GM19438 (cell line): ENCODE measurements at regions not wholly inside any gene's neighbourhood (a gene's known extent, or its start where the extent isn't known, plus 50 kb on each side); places are given as distances from the start of the nearest gene placed in this dataset.
"Not testable (repeated sequence)": the region's sequence is repeated elsewhere in the genome, so short reads cannot be mapped to it uniquely, and the experiment has no call there.

ENCODE experiments used
- ATAC-seq: cut with Tn5 transposase; IDR thresholded peaks from one replicate; pipeline ENCODE4 v1.9.1; 2021; ENCODE audit warnings: low read depth; ENCODE audit not compliant: unreplicated experiment

GRCh38 chr3:147661916-147662315 is 252.8 kb downstream of the ZIC1 start:
- no peak for ATAC-seq

GRCh38 chr3:147662705-147663104 is 253.5 kb downstream of the ZIC1 start:
- ATAC-seq = no peak

GRCh38 chr3:147669077-147669476 is 259.9 kb downstream of the ZIC1 start:
- no peak for ATAC-seq

GRCh38 chr3:147672035-147672434 is 262.9 kb downstream of the ZIC1 start:
- ATAC-seq = no peak

GRCh38 chr3:147672436-147672835 is 263.3 kb downstream of the ZIC1 start:
- no peak for ATAC-seq

GRCh38 chr3:147675761-147676160 is 266.6 kb downstream of the ZIC1 start:
- ATAC-seq = no peak

- no peak for ATAC-seq
These were observed 271.8 kb downstream of the ZIC1 start for GRCh38 chr3:147680837-147681483.

- ATAC-seq = no peak
These were observed 279.7 kb downstream of the ZIC1 start for GRCh38 chr3:147688868-147689267.

GRCh38 chr3:147699175-147699838 is 290.1 kb downstream of the ZIC1 start:
- no peak for ATAC-seq

GRCh38 chr3:147701195-147701594 is 292.0 kb downstream of the ZIC1 start:
- ATAC-seq = no peak

- ATAC-seq = no peak
These were observed 293.3 kb downstream of the ZIC1 start for GRCh38 chr3:147702509-147702908.

GRCh38 chr3:147705651-147706051 is 296.5 kb downstream of the ZIC1 start:
- no peak for ATAC-seq

GRCh38 chr3:147710753-147711152 is 301.6 kb downstream of the ZIC1 start:
- not testable (repeated sequence) for ATAC-seq

GRCh38 chr3:147712357-147712756 is 303.2 kb downstream of the ZIC1 start:
- no peak for ATAC-seq

GRCh38 chr3:147712758-147713157 is 303.6 kb downstream of the ZIC1 start:
- ATAC-seq = not testable (repeated sequence)

GRCh38 chr3:147713234-147714133 is 304.3 kb downstream of the ZIC1 start:
- ATAC-seq = no peak

- ATAC-seq = no peak
These were observed 320.5 kb downstream of the ZIC1 start for GRCh38 chr3:147729641-147730040.

GRCh38 chr3:147730284-147730683 is 321.1 kb downstream of the ZIC1 start:
- no peak for ATAC-seq

- ATAC-seq = no peak
These were observed 324.1 kb downstream of the ZIC1 start for GRCh38 chr3:147733217-147733616.

- ATAC-seq = no peak
These were observed 326.5 kb downstream of the ZIC1 start for GRCh38 chr3:147735616-147736015.

GRCh38 chr3:147736226-147736625 is 327.1 kb downstream of the ZIC1 start:
- no peak for ATAC-seq
